Heart right ventricle (tissue), 16 donors: ENCODE measurements at regions not wholly inside any gene's neighbourhood (a gene's known extent, or its start where the extent isn't known, plus 50 kb on each side); places are given as distances from the start of the nearest gene placed in this dataset.

Experiments
- ATAC-seq, 8 donors: fragments of 200-7000 bp; cut with Tn5 transposase; one replicate each; pipeline ENCODE4 v1.9.1; 2020; ENCODE audit warnings: mild to moderate bottlenecking in 8 of 8, moderate library complexity in 8 of 8, moderate number of reproducible peaks in 1 of 8
- DNase-seq, 2 donors: peaks; one replicate each; pipeline ENCODE4 v3.0.0-alpha.2; 2020
- H3K27ac ChIP-seq, 10 donors: fragments of 200-600 bp; sonication (generic) in 2 of 10; one replicate each; pipeline versions ENCODE4 v1.5.0 to v1.8.0; 2020 to 2022; ENCODE audit warnings: mild to moderate bottlenecking in 3 of 10
- H3K27me3 ChIP-seq, 7 donors: fragments of 200-600 bp; one replicate each; pipeline ENCODE4 v1.8.0; 2021 to 2022; ENCODE audit warnings: mild to moderate bottlenecking in 2 of 7
- H3K36me3 ChIP-seq, 9 donors: fragments of 200-600 bp; sonication (generic) in 1 of 9; one replicate each; pipeline versions ENCODE4 v1.5.0 to v1.8.0; 2020 to 2022; ENCODE audit warnings: mild to moderate bottlenecking in 2 of 9
- H3K4me1 ChIP-seq, 9 donors: fragments of 200-600 bp; sonication (generic) in 1 of 9; one replicate each; pipeline versions ENCODE4 v1.5.0 to v1.8.0; 2020 to 2022; ENCODE audit warnings: mild to moderate bottlenecking in 4 of 9
- H3K4me3 ChIP-seq, 10 donors: fragments of 200-600 bp; sonication (generic) in 2 of 10; one replicate each; pipeline versions ENCODE4 v1.5.0 to v1.8.0; 2020 to 2022; ENCODE audit warnings: mild to moderate bottlenecking in 7 of 10, moderate library complexity in 2 of 10
- H3K9me3 ChIP-seq, 11 donors: fragments of 200-600 bp in 10 of 11; sonication (generic) in 2 of 11; one replicate each; pipeline versions ENCODE4 v1.5.0 to v1.8.0; 2013 to 2022; ENCODE audit warnings: mild to moderate bottlenecking in 2 of 11, control low read depth in 1 of 11, moderate library complexity in 1 of 11
- CTCF ChIP-seq, 9 donors: fragments of 200-600 bp; sonication (generic) in 2 of 9; IDR thresholded peaks; one replicate each; pipeline versions ENCODE4 v1.5.0 to v1.8.0; 2021 to 2022; ENCODE audit warnings: antibody characterized with exemption in 9 of 9, mild to moderate bottlenecking in 5 of 9, moderate library complexity in 1 of 9
- WGBS, 2 donors: extraction: QIAGEN DNeasy Blood & Tissue Kit; methylation state at CpG; one replicate each; pipeline ENCODE4 v1.1.7; 2013; ENCODE audit warnings: inconsistent platforms in 1 of 2; 5-methylcytosine and 5-hydroxymethylcytosine counted together
- intact Hi-C, 10 donors: fragments of 100-400 bp; cut with DNase I; formaldehyde crosslinking; loops; one replicate each; pipeline versions ENCODE4 v1.11.1 to v1.14.2; 2022
- donor health status: Arrhythmogenic right ventricular cardiomyopathy.
- donor health status: ischemic (EF 13 %, LVEDD 7.1; RV severe dilation, severe dysfunction).
- donor health status: healthy with polysubstance abuse.
- donor health status: DM: no; HTN: yes; CAD: no.
- donor health status: DM: no; HTN: no; CAD: no.
- donor health status: ischemic (EF 25% LVEDD 6.9; RV normal size, moderate dysfunction).
- donor health status: ischemic (EF 25% LVEDD 5.7; RV mildly dilated, moderate dysfunction).
- donor health status: healthy.
- donor health status: DM: yes; HTN: yes; CAD: no.
- donor health status: Ischemic cardiomyopathy.
- donor health status: ischemic (EF 35%, LVEDD 5.7; RV mildly dilated, moderate dysfunction).
- donor health status: nonischemic (EF 11% LVEDD 7.7; RV severe dilation, severe dysfunction).
- donor health status: DM: yes; HTN: yes; CAD: no.
- donor health status: PGD.
- donor health status: ischemic (EF 29% LVEDD 5.4; RV normal size, mild dysfunction).
- donor health status: nonischemic (EF 23%, LVEDD 6.1; RV moderate dilation, normal function).

DNA sequence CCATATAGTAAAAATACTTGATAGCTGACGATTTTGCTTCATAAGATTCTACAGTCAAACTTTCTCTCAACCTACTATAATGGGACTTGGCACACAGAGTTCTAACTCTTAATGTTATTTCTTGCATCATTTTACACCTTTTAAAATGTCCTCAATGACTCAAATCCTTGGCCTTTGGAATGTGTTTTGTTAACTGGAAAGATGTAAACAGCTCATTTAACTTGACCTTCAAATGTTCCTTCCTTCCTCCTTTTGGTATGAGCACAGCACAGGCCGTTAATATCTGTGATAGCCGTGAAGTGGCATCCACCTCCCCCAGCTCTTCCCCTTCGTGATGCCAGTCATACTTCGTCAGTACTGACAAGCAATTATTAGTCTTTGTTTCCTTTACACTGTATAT lies 972.0 kb upstream of the CITED2 start:
- no peak overlapping the region for H3K4me3 ChIP-seq
- no peak for TF ChIP-seq CTCF (IDR thresholded peaks at IDR 0.05)
- ATAC-seq (peak in 7 of 8 donors; percentile 33 to 85 (median 69)), DNase-seq (peak in 1 of 2 donors; percentile 6)
- intact Hi-C loops = loop anchor here in 1 of 10 donors (5.0 kb wide), 1 partner anchor 269 kb away; no protein-coding TSS in a partner anchor
- H3K4me1 ChIP-seq = peaks cover 3 to 34% (median 9%) of the 10 kb centered on the region in 9 donors
- 38 to 42% methylated on average over 5 of the region's 5 CpGs for WGBS, 2 donors
- peaks cover 0 to 2% (median 0%) of the 10 kb centered on the region in 11 donors for H3K9me3 ChIP-seq
- H3K36me3 ChIP-seq = no peaks in the 10 kb centered on the region
- no peaks in the 10 kb centered on the region for H3K27me3 ChIP-seq
- H3K27ac ChIP-seq = peak overlapping the region in 8 of 10 donors; percentile 33 to 72 (median 49)

DNA sequence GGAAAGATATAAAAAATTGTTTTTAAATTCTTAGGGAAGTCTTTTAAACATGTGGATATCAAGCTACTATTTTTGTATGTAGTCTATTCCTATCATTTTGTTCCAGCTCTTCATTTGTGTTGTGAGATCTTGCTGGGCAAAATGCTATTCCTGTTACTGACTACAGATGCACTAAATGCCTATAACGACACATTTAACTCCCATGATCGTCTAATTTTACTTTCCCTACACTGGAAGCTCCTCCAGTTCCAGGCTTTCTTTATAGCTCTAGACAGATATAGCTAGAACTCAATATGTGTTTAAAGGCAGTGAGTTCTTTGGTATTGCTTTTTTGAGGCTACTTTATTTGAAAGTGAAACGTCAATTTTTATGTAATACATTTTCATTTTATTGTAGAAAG lies 971.5 kb upstream of the CITED2 start:
- Histone ChIP-seq H3K36me3 (no peaks in the 10 kb centered on the region), H3K27ac (peak overlapping the region in 7 of 10 donors; percentile 46 to 72 (median 49)), H3K27me3 (no peaks in the 10 kb centered on the region), H3K4me3 (no peak overlapping the region), H3K4me1 (peaks cover 3 to 34% (median 9%) of the 10 kb centered on the region in 9 donors), H3K9me3 (peaks cover 0 to 6% (median 0%) of the 10 kb centered on the region in 11 donors)
- ATAC-seq = peak in 4 of 8 donors; percentile 16 to 60 (median 54)
- intact Hi-C loops = loop anchor here in 1 of 10 donors (5.0 kb wide), 1 partner anchor 269 kb away; no protein-coding TSS in a partner anchor
- no peak for DNase-seq
- no peak for TF ChIP-seq CTCF (IDR thresholded peaks at IDR 0.05)
- 59 to 63% methylated on average over 3 of the region's 3 CpGs for WGBS, 2 donors

DNA sequence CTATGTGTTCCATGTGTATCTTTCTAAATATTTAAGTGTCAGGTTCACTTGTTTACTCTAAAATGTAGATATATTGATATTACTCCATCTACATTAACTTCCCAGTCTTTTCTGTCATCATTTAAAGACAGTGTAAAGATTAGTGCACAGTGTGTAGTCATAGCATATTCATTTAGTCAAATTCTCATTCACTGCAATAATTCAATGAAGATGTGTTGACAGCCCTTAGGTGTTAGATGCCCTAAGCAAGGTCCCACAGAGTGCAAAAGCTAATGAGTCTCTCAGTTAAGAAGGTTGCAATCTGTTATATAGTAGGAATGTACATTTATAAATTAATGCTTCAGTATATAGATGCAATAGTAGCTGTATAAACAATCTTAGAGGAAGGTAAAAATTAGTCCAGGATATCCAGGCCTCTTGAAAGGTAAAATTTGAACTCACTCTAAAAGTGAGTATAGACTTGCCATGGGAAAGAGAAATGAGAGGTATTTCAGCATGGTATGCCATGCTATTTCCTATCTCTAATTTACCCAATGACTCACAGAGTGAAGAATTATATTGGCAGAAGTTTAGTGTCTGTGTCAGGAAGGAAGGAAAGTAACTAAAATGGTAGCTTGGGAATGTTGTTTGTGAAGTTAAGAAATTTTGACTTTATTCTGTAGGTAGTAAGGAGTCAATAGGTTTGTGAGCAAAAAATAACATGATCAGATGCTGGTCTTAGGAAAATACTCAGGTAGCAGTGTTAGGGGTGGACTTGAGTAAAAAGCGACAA lies 969.9 kb upstream of the CITED2 start:
- peaks cover 3 to 34% (median 9%) of the 10 kb centered on the region in 9 donors for H3K4me1 ChIP-seq
- DNase-seq (no peak), ATAC-seq (peak in 5 of 8 donors; percentile 53 to 72 (median 55))
- no peaks in the 10 kb centered on the region for H3K36me3 ChIP-seq
- H3K27ac ChIP-seq = peak overlapping the region in 6 of 10 donors; percentile 23 to 72 (median 49)
- H3K27me3 ChIP-seq = no peaks in the 10 kb centered on the region
- H3K4me3 ChIP-seq = no peak overlapping the region
- WGBS, 2 donors = 95 to 100% methylated on average over 1 of the region's 1 CpG
- H3K9me3 ChIP-seq = peaks cover 0 to 20% (median 0%) of the 10 kb centered on the region in 11 donors
- no peak for TF ChIP-seq CTCF (IDR thresholded peaks at IDR 0.05)
- intact Hi-C loops = no loop called here

DNA sequence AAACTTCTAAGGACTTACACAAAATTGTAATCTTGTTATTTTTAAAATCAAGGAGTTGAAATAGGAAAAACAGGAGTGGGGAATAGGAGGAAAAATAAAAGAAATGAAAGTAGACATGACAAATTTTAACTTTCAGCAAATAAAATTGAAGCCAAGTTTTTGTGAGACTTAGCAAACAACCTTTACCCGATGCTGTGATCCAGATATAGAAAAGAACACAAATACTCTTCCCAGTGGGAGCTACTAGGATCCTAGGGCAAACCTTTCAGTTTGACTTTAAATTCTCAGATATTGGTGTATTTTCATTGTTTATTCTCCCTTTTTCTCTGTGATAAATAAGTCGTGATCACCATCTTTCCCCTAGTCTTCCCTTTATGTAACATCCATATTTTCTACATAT lies 968.7 kb upstream of the CITED2 start:
- no peaks in the 10 kb centered on the region for H3K27me3 ChIP-seq
- DNase-seq (no peak), ATAC-seq (no peak)
- no peak overlapping the region for H3K4me3 ChIP-seq
- H3K9me3 ChIP-seq = peaks cover 0 to 20% (median 0%) of the 10 kb centered on the region in 11 donors
- no peaks in the 10 kb centered on the region for H3K36me3 ChIP-seq
- no peak for TF ChIP-seq CTCF (IDR thresholded peaks at IDR 0.05)
- intact Hi-C loops = no loop called here
- 70 to 88% methylated on average over 2 of the region's 2 CpGs for WGBS, 2 donors
- H3K4me1 ChIP-seq = peaks cover 3 to 32% (median 9%) of the 10 kb centered on the region in 9 donors
- H3K27ac ChIP-seq = no peak overlapping the region
